ENCODE measurements at regions not wholly inside any gene's neighbourhood (a gene's known extent, or its start where the extent isn't known, plus 50 kb on each side); places are given as distances from the start of the nearest gene placed in this dataset.

- no peak for DNase-seq (ENCODE audit: low read depth)
These were observed 282.8 kb upstream of the FOXQ1 start for GRCh38 chr6:1029141-1029540.

- DNase-seq (ENCODE audit: low read depth) = no peak
These were observed 283.2 kb upstream of the FOXQ1 start for GRCh38 chr6:1028723-1029122.

GRCh38 chr6:1027795-1028569, 283.9 kb upstream of the FOXQ1 start:
- peak; percentile 6 for DNase-seq (ENCODE audit: low read depth)

GRCh38 chr6:1027109-1027794, 284.6 kb upstream of the FOXQ1 start:
- peak; percentile 70 for DNase-seq (ENCODE audit: low read depth)

GRCh38 chr6:1025821-1026220, 286.1 kb upstream of the FOXQ1 start:
- DNase-seq (ENCODE audit: low read depth) = no peak

- peak; percentile 66 for DNase-seq (ENCODE audit: low read depth)
These were observed 287.3 kb upstream of the FOXQ1 start for GRCh38 chr6:1024587-1024986.

GRCh38 chr6:1024161-1024560, 287.7 kb upstream of the FOXQ1 start:
- no peak for DNase-seq (ENCODE audit: low read depth)

- DNase-seq (ENCODE audit: low read depth) = no peak
These were observed 288.7 kb upstream of the FOXQ1 start for GRCh38 chr6:1023229-1023628.

GRCh38 chr6:1022719-1023118, 289.2 kb upstream of the FOXQ1 start:
- no peak for DNase-seq (ENCODE audit: low read depth)

- DNase-seq (ENCODE audit: low read depth) = no peak
These were observed 291.1 kb upstream of the FOXQ1 start for GRCh38 chr6:1020837-1021236.

GRCh38 chr6:1020133-1020532, 291.8 kb upstream of the FOXQ1 start:
- no peak for DNase-seq (ENCODE audit: low read depth)

GRCh38 chr6:1018041-1018440, 293.9 kb upstream of the FOXQ1 start:
- DNase-seq (ENCODE audit: low read depth) = no peak

- no peak for DNase-seq (ENCODE audit: low read depth)
These were observed 295.3 kb upstream of the FOXQ1 start for GRCh38 chr6:1016329-1017302.

- DNase-seq (ENCODE audit: low read depth) = no peak
These were observed 296.1 kb upstream of the FOXQ1 start for GRCh38 chr6:1015825-1016224.

GRCh38 chr6:1014431-1014807, 297.5 kb upstream of the FOXQ1 start:
- DNase-seq (ENCODE audit: low read depth) = no peak

GRCh38 chr6:1013656-1014430, 298.1 kb upstream of the FOXQ1 start:
- no peak for DNase-seq (ENCODE audit: low read depth)

- DNase-seq (ENCODE audit: low read depth) = no peak
These were observed 302.8 kb upstream of the FOXQ1 start for GRCh38 chr6:1009103-1009502.

GRCh38 chr6:1007159-1007558, 304.7 kb upstream of the FOXQ1 start:
- no peak for DNase-seq (ENCODE audit: low read depth)

GRCh38 chr6:1004885-1005630, 306.8 kb upstream of the FOXQ1 start:
- DNase-seq (ENCODE audit: low read depth) = peak; percentile 33

- DNase-seq (ENCODE audit: low read depth) = no peak
These were observed 308.3 kb upstream of the FOXQ1 start for GRCh38 chr6:1003394-1004160.
